ENCODE measurements at regions not wholly inside any gene's neighbourhood (a gene's known extent, or its start where the extent isn't known, plus 50 kb on each side); places are given as distances from the start of the nearest gene placed in this dataset.
"Not testable (repeated sequence)": the region's sequence is repeated elsewhere in the genome, so short reads cannot be mapped to it uniquely, and the experiment has no call there.

DNA sequence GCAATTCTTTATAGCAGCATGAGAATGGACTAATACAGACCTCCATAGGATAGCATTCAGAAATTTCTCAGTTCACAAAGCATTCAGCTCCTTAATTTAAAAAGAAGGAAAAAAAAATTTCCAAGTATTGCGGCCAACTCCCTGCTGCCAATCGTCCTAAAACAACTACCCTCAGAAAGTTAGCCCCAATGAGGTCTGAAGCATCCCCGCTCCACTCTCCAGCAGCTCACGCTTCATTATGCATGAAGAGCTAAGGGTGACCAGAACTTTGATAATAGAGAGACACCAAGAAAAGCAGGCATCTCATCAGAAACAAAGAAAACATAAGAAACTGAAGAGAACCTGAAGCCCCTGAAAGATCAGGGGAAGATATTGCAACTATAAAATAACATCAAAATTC, 172.8 kb upstream of the NUDT4 start:
- DNase-seq (ENCODE audit: low spot score), result no peak

DNA sequence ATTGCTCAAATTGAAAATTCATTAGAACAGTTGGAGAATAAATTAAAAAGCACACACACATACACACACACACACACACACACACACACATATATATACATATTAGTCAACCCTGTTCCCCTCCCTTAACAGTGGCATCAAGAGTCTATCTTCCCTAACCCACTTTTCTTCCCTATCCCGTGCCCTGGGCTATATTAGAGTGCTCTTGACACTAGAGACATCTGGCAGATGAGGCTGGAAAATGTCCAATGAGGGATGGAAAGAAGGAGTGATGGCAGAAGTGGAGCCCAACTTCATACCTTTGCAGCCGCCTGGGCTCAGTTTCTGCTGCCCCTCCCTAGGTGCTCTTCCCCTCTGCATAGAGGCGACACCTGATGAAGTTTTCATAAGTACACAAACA, 172.4 kb upstream of the NUDT4 start:
- no peak for DNase-seq (ENCODE audit: low spot score)

DNA sequence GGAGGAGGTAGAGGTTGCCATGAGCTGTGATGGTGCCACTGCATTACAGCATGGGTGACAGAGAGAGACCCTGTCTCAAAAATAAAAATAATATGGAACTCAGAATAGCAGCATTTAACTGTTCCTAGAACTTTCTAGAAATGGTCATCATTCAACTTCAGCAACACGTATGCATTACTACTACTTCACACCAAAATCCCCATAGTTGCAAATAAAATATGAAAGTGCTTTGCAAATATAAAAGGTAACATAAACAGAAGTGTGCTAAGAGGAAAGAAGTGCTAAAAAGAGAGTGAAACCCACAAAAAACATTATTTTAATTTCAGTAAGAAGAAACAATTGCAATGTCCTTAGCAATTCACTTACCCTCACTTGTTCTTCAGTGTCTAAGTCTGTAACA, 169.7 kb upstream of the NUDT4 start:
- DNase-seq (ENCODE audit: low spot score), result no peak

DNA sequence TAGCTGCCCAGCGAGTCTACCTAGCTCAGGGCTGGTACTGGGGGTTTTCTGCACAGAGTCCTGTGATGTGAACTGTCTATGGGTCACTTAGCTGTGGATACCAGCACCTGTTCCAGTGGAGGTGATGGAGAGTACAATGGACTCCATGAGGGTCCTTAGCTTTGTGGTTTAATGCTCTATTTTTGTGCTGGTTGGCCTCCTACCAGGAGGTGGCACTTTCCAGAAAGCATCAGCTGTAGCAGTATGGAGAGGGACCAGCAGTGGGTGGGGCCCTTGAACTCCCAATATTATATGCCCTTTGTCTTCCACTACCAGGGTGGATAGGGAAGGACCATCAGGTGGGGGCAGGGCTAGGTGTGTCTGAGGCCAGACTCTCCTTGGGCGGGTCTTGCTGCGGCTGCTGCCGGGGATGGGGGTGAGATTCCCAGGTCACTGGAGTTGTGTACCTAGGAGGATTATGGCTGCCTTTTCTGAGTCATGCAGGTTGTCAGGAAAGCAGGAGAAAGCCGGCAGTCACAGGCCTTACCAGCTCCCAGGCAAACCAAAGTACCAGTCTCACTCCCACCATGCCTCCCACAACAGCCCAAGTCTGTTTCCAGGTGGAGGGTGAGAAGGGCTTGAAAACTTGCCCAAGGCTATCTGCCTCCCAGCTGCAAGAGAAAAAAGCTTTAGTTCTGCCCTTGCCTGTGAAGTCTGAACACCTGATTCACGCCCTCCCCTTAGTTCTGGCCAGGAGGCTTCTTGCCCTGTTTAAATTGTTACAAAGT, 163.0 kb upstream of the NUDT4 start:
- DNase-seq (ENCODE audit: low spot score), result no peak

- no peak for DNase-seq (ENCODE audit: low spot score)
These were observed 162.4 kb upstream of the NUDT4 start for GRCh38 chr12:93215290-93215678.

GRCh38 chr12:93219947-93220346, 157.8 kb upstream of the NUDT4 start:
- no peak for DNase-seq (ENCODE audit: low spot score)

DNA sequence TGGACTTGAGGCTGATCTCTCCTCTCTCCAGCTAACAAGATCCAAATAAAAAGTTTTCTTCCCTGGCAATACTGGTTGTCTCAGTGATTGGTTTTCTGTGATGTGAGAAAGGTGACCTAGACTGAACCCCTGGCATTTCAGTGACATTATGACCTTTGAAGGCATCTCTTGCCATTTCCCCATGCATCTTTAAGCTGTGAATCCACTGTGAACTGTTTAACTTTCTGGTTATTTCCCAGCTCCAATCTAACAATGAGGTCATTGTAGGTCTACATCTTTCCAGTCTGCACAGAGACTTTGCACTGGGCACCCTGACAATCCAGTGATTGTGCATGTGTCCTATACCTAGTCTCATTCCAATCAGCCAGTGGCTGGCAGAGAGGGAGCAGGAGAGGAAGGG, 155.9 kb upstream of the NUDT4 start:
- peak; percentile 81 for DNase-seq (ENCODE audit: low spot score)

- no peak for DNase-seq (ENCODE audit: low spot score)
These were observed 154.0 kb upstream of the NUDT4 start for GRCh38 chr12:93223440-93224426.

DNA sequence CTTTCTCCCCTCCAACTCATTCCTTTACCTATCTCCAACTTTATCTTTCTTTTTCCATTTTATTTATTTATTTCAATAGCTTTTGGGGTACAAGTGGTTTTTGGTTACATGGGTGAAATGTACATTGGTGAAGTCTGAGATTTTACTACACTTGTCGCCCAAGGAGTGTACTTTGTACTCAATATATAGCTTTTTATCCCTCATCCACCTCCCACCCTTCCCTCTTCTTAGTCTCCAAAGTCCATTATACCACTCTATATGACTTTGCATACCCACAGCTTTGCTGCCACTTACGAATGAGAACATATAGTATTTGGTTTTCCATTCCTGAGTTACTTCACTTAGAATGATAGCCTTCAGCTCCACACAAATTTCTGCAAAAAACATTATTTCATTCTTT, 152.6 kb upstream of the NUDT4 start:
- no peak for DNase-seq (ENCODE audit: low spot score)

DNA sequence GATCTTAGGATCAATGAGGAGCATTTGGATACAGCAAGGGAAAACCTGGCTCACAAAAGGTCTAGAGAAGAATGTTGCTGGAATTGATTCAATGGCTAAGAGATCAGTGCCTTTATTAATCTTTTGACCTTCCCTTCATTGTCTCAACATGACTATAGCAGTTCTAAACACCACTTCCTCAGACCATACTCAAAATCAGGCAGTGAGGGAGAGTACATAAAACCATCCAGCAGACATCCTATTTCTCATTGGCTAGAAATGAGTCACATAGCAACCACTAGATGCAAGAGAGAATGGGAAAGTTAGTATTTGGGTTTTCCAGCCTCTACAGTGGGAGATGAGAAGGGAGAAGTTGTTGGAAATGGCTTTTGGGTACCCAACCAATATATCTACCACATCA, 151.4 kb upstream of the NUDT4 start:
- DNase-seq (ENCODE audit: low spot score), result no peak

DNA sequence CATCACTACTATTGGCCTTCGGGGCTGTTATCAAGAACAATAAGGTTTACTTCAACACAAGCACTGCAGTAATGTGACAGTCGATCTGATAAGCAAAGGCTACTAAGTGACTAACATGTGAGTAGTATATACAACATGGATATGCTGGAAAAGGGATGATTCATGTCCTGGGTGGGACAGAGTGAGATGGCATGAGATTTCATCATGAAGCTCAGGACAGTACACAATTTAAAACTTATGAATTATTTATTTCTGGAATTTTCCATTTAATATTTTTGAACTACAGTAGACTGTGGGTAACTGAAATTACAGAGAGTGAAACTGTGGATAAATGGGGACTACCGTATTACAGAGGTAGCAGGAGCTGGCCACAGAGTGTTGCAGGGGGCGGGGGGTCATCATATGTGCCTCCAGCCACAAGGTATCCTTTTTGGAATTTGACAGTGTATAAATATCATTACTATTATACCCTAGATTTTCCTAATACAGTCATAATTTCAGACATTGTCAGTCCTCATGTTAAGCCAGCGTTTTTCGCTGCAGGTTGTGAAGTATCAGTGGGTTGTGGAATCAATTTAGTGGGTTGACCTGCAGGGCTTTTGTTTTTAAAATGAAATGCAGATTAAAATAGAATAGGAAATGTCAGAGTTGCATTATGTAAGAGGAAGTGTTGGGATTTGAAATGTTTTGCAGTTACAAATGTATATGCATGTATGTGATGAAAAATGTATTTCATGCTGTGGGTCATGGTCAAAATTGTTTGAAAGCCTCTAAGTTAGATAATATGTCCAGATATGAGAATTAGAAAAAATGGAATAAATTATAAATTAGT, 148.0 kb upstream of the NUDT4 start:
- DNase-seq (ENCODE audit: low spot score), result peak; percentile 54

DNA sequence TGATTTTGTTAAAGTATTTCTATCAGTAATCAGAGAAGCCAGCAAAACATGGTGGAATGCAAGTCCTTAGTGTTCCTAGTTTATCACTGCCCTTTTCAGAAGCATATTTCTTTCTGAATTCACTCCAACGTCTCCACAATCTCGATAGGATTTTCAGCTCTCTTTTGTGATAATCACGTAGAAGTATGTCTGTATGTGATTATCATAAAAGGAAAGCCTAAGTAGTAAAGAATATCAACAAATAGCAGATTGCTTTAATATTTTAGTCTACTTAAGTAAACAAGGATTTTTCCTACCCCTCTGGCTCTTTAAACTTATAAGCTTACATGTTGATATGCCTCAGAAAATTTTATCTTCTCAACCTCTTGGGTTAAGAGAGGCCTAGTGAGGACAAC, 147.4 kb upstream of the NUDT4 start:
- no peak for DNase-seq (ENCODE audit: low spot score)

GRCh38 chr12:93231938-93232337, 145.8 kb upstream of the NUDT4 start:
- no peak for DNase-seq (ENCODE audit: low spot score)

DNA sequence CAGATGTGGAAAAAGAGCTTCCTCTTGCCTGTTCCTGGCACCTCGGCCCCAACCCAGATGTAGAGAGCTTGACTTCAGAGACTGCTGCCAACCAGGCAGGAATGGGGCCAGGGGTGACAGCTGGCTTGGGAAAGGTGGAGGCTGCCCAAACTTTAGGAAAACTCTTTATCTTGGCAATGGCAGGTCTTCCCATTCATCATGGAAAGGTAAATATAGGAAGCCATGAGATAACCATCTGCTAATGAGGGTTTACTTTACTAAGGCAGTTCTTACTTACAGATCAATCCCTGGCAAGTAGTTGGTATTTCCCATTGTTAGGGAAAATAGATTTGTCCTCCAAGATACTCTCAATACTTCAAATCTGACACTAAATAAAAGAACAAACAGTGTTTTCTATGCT, 143.1 kb upstream of the NUDT4 start:
- DNase-seq (ENCODE audit: low spot score), result no peak

GRCh38 chr12:93235881-93236280, 141.8 kb upstream of the NUDT4 start:
- DNase-seq (ENCODE audit: low spot score), result no peak

- DNase-seq (ENCODE audit: low spot score), result no peak
These were observed 140.3 kb upstream of the NUDT4 start for GRCh38 chr12:93237235-93237915.

DNA sequence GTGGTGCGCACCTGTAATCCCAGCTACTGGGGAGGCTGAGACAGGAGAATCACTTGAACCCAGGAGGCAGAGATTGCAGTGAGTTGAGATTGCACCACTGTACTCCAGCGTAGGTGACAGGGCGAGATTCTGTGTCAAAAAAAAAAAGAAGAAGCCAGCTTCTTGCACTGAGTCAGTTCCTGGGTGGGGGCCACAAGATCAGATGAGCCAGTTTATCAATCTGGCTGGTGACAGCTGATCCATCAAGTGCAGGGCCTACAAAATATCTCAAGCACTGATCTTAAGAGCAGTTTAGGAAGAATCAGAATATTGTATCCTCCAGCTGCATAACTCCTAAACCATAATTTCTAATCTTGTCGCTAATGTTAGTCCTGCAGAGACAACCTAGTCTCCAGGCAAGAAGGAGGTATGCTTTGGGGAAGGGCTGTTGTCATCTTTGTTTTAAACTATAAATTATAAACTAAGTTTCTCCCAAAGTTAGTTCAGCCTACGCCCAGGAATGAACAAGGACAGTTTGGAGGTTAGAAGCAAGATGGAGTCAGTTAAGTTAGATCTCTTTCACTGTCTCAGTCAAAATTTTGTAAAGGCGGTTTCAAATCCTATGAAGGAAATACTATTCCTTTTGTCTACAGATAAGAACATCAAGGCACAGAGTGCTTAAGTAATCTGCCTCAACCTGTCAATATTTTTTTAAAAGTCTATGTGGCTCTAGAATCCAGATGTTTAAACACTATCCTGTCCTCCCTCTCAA, 139.0 kb upstream of the NUDT4 start:
- not testable (repeated sequence) for DNase-seq (ENCODE audit: low spot score)

- DNase-seq (ENCODE audit: low spot score), result not testable (repeated sequence)
These were observed 137.9 kb upstream of the NUDT4 start for GRCh38 chr12:93239789-93240188.

GRCh38 chr12:93242154-93242972, 135.4 kb upstream of the NUDT4 start:
- no peak for DNase-seq (ENCODE audit: low spot score)

GRCh38 chr12:93243382-93243688, 134.4 kb upstream of the NUDT4 start:
- no peak for DNase-seq (ENCODE audit: low spot score)
